Fibroblast of the aortic adventitia (primary cell): ENCODE measurements at regions not wholly inside any gene's neighbourhood (a gene's known extent, or its start where the extent isn't known, plus 50 kb on each side); places are given as distances from the start of the nearest gene placed in this dataset.

ENCODE experiments used
- DNase-seq: peaks from one replicate; pipeline ENCODE4 v3.0.0-alpha.2; 2010; ENCODE audit warnings: low read depth
- H3K4me3 ChIP-seq: 2 replicates; pipeline ENCODE4 v1.5.1; 2011; ENCODE audit warnings: low read depth, mild to moderate bottlenecking, control low read depth, low read length, moderate library complexity
- CTCF ChIP-seq: IDR thresholded peaks from 2 replicates; pipeline ENCODE4 v1.5.1; 2011; ENCODE audit warnings: mild to moderate bottlenecking, low read length, control low read depth, inconsistent platforms; ENCODE audit not compliant: insufficient read depth

GRCh38 chr16:54829691-54830090 is 101.0 kb upstream of the IRX5 start:
- no peak for DNase-seq
- no peak for TF ChIP-seq CTCF
- no peak overlapping the region for H3K4me3 ChIP-seq

- DNase-seq = no peak
Observed at GRCh38 chr16:54822892-54823291, 107.8 kb upstream of the IRX5 start.

GRCh38 chr16:54822492-54822891 is 108.2 kb upstream of the IRX5 start:
- DNase-seq = no peak
- no peak for TF ChIP-seq CTCF
- no peak overlapping the region for H3K4me3 ChIP-seq

More at GRCh38 chr16:54822892-54823291, 107.8 kb upstream of the IRX5 start:
- no peak for TF ChIP-seq CTCF
- H3K4me3 ChIP-seq = no peak overlapping the region

GRCh38 chr16:54821731-54822130 is 108.9 kb upstream of the IRX5 start:
- TF ChIP-seq CTCF = no peak
- DNase-seq = no peak
- no peak overlapping the region for H3K4me3 ChIP-seq

GRCh38 chr16:54817940-54818574 is 112.6 kb upstream of the IRX5 start:
- no peak for DNase-seq
- H3K4me3 ChIP-seq = no peak overlapping the region
- TF ChIP-seq CTCF = no peak

- no peak overlapping the region for H3K4me3 ChIP-seq
- TF ChIP-seq CTCF = no peak
- DNase-seq = peak; percentile 8
Observed at GRCh38 chr16:54817432-54817831, 113.2 kb upstream of the IRX5 start.

- DNase-seq = no peak
- no peak overlapping the region for H3K4me3 ChIP-seq
- TF ChIP-seq CTCF = no peak
Observed at GRCh38 chr16:54816471-54816870, 114.2 kb upstream of the IRX5 start.
